ENCODE measurements at regions not wholly inside any gene's neighbourhood (a gene's known extent, or its start where the extent isn't known, plus 50 kb on each side); places are given as distances from the start of the nearest gene placed in this dataset.

- TF ChIP-seq CTCF (IDR thresholded peaks at IDR 0.05; ENCODE audit: insufficient read depth, low read length) (no peak), GABPA (IDR thresholded peaks at IDR 0.05; ENCODE audit: low read depth) (no peak), POLR2AphosphoS5 (IDR thresholded peaks at IDR 0.05; ENCODE audit: low read depth) (no peak), REST (IDR thresholded peaks at IDR 0.05; ENCODE audit: insufficient replicate concordance, low read depth) (no peak), SPI1 (IDR thresholded peaks at IDR 0.05; ENCODE audit: borderline replicate concordance, low read depth) (no peak)
These were observed 223.2 kb upstream of the RAB6C start for GRCh38 chr2:129756276-129756675.

Data from HL-60 (cell line).